Left lung (tissue), 4 donors: ENCODE measurements at regions not wholly inside any gene's neighbourhood (a gene's known extent, or its start where the extent isn't known, plus 50 kb on each side); places are given as distances from the start of the nearest gene placed in this dataset.

ENCODE experiments used
- ATAC-seq: fragments of 200-7000 bp; cut with Tn5 transposase; one replicate; pipeline ENCODE4 v1.9.1; 2020; ENCODE audit warnings: moderate library complexity
- DNase-seq, 4 donors: peaks; one replicate each; pipeline ENCODE4 v3.0.0-alpha.2; 2013 to 2020
- H3K27ac ChIP-seq, 2 donors: fragments of 200-600 bp; sonication (generic) in 1 of 2; one replicate each; pipeline versions ENCODE4 v1.5.0 to v1.8.0; 2020 to 2021
- H3K27me3 ChIP-seq, 2 donors: fragments of 200-600 bp; sonication (generic) in 1 of 2; one replicate each; pipeline versions ENCODE4 v1.5.0 to v1.8.0; 2020 to 2021
- H3K36me3 ChIP-seq, 2 donors: fragments of 200-600 bp; sonication (generic) in 1 of 2; one replicate each; pipeline versions ENCODE4 v1.5.0 to v1.8.0; 2020 to 2021
- H3K4me1 ChIP-seq, 2 donors: fragments of 200-600 bp; one replicate each; pipeline ENCODE4 v1.8.0; 2021
- H3K4me3 ChIP-seq, 2 donors: fragments of 200-600 bp; sonication (generic) in 1 of 2; one replicate each; pipeline versions ENCODE4 v1.5.0 to v1.8.0; 2020 to 2021; ENCODE audit warnings: mild to moderate bottlenecking in 1 of 2
- H3K9me3 ChIP-seq, 2 donors: fragments of 200-600 bp; sonication (generic) in 1 of 2; one replicate each; pipeline versions ENCODE4 v1.5.0 to v1.8.0; 2020 to 2021
- intact Hi-C, 2 donors: fragments of 100-400 bp; cut with DNase I; formaldehyde crosslinking; loops; one replicate each; pipeline versions ENCODE4 v1.11.2 to v1.14.2; 2022
- TF ChIP-seq, protein P1 (sequence below), 2 donors: fragments of 200-600 bp; sonication (generic) in 1 of 2; IDR thresholded peaks; one replicate each; pipeline versions ENCODE4 v1.5.0 to v1.8.0; 2021; ENCODE audit warnings: antibody characterized with exemption in 2 of 2
- donor health status: DM: no; HTN: yes; CAD: no.
- donor health status: DM: no; HTN: no; CAD: no.

- intact Hi-C loops: no loop called here
- DNase-seq (no peak), ATAC-seq (no peak)
- no peak overlapping the region for H3K4me3 ChIP-seq
- peaks cover 0 to 74% of the 10 kb centered on the region in 2 donors for H3K27me3 ChIP-seq
- peaks cover 0 to 4% of the 10 kb centered on the region in 2 donors for H3K9me3 ChIP-seq
- no peaks in the 10 kb centered on the region for H3K36me3 ChIP-seq
- H3K4me1 ChIP-seq: no peaks in the 10 kb centered on the region
- no peak overlapping the region for H3K27ac ChIP-seq
- TF ChIP-seq, protein P1, sequence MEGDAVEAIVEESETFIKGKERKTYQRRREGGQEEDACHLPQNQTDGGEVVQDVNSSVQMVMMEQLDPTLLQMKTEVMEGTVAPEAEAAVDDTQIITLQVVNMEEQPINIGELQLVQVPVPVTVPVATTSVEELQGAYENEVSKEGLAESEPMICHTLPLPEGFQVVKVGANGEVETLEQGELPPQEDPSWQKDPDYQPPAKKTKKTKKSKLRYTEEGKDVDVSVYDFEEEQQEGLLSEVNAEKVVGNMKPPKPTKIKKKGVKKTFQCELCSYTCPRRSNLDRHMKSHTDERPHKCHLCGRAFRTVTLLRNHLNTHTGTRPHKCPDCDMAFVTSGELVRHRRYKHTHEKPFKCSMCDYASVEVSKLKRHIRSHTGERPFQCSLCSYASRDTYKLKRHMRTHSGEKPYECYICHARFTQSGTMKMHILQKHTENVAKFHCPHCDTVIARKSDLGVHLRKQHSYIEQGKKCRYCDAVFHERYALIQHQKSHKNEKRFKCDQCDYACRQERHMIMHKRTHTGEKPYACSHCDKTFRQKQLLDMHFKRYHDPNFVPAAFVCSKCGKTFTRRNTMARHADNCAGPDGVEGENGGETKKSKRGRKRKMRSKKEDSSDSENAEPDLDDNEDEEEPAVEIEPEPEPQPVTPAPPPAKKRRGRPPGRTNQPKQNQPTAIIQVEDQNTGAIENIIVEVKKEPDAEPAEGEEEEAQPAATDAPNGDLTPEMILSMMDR (IDR thresholded peaks at IDR 0.05): no peak
Measured at GRCh38 chr12:113722747-113723146, 243.4 kb downstream of the RBM19 start.

- intact Hi-C loops: no loop called here
- no peaks in the 10 kb centered on the region for H3K4me1 ChIP-seq
- H3K36me3 ChIP-seq: no peaks in the 10 kb centered on the region
- H3K9me3 ChIP-seq: no peaks in the 10 kb centered on the region
- H3K27ac ChIP-seq: no peak overlapping the region
- ATAC-seq: no peak
- TF ChIP-seq, protein P1 (IDR thresholded peaks at IDR 0.05): no peak
- H3K4me3 ChIP-seq: no peak overlapping the region
- DNase-seq: no peak
- peaks cover 0 to 59% of the 10 kb centered on the region in 2 donors for H3K27me3 ChIP-seq
Measured at GRCh38 chr12:113720629-113721028, 245.5 kb downstream of the RBM19 start.

DNA sequence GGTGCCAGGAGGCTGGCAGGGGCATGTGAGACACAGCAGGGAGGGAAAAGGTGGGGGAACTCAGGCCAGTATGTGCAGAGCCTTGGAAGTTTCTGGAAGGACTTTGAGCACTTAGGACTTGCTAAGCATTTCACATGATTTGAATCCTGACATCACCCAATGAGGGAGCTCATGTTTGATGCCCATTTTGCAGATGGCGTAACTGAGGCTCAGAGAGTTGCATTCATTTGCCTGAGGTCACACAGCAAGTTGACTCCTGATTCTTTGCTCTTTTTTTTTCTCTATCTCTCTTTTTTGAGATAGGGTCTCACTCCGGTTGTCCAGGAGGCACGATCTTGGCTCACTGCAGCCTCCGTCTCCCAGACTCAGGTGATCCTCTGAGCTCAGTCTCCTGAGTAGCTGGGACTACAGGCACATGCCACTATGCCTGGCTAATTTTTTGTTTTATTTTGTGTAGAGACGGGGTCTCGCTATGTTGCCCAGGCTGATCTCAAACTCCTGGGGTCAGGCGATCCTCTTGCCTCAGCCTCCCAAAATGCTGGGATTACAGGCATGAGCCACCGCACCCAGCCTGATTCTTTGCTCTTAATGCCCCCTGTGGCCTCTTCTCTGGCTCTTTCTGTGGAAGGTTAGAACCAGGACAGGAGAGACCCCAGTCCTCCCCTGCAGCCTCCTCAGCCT is 246.1 kb downstream of the RBM19 start:
- DNase-seq (no peak), ATAC-seq (no peak)
- Histone ChIP-seq H3K27ac (no peak overlapping the region), H3K36me3 (no peaks in the 10 kb centered on the region), H3K27me3 (peaks cover 0 to 53% of the 10 kb centered on the region in 2 donors), H3K4me3 (no peak overlapping the region), H3K4me1 (no peaks in the 10 kb centered on the region), H3K9me3 (no peaks in the 10 kb centered on the region)
- TF ChIP-seq, protein P1 (IDR thresholded peaks at IDR 0.05): no peak
- intact Hi-C loops: no loop called here

- TF ChIP-seq, protein P1 (IDR thresholded peaks at IDR 0.05): no peak
- Histone ChIP-seq H3K27me3 (peaks cover 0 to 22% of the 10 kb centered on the region in 2 donors), H3K4me1 (no peaks in the 10 kb centered on the region), H3K4me3 (no peak overlapping the region), H3K36me3 (no peaks in the 10 kb centered on the region), H3K27ac (no peak overlapping the region), H3K9me3 (peaks cover 0 to 7% of the 10 kb centered on the region in 2 donors)
- no peak for DNase-seq
- intact Hi-C loops: no loop called here
- ATAC-seq: no peak
Measured at GRCh38 chr12:113713156-113713555, 241.5 kb upstream of the LHX5 start.

GRCh38 chr12:113712481-113712880 is 240.8 kb upstream of the LHX5 start:
- Histone ChIP-seq H3K4me3 (no peak overlapping the region), H3K9me3 (peaks cover 0 to 7% of the 10 kb centered on the region in 2 donors), H3K4me1 (no peaks in the 10 kb centered on the region), H3K27me3 (peaks cover 0 to 22% of the 10 kb centered on the region in 2 donors), H3K36me3 (no peaks in the 10 kb centered on the region), H3K27ac (no peak overlapping the region)
- intact Hi-C loops: no loop called here
- DNase-seq (no peak), ATAC-seq (no peak)
- TF ChIP-seq, protein P1 (IDR thresholded peaks at IDR 0.05): no peak
